H1 (cell line): ENCODE measurements at regions not wholly inside any gene's neighbourhood (a gene's known extent, or its start where the extent isn't known, plus 50 kb on each side); places are given as distances from the start of the nearest gene placed in this dataset.

Experiments
- CEBPB ChIP-seq: IDR thresholded peaks from 2 replicates; pipeline ENCODE4 v1.6.1; 2012; ENCODE audit warnings: low read depth, low read length
- CTCF ChIP-seq, 3 experiments: IDR thresholded peaks; 1 replicate in 2 of 3; 2 replicates in 1 of 3; pipeline versions ENCODE4 v1.5.1 to v1.6.1; 2011; ENCODE audit warnings: low read length in 3 of 3, mild to moderate bottlenecking in 3 of 3, inconsistent platforms in 2 of 3, low read depth in 1 of 3, moderate library complexity in 1 of 3; ENCODE audit not compliant: insufficient read depth in 1 of 3; ENCODE audit errors: control extremely low read depth in 1 of 3
- HDAC2 ChIP-seq, 2 experiments: fragments of 300-600 bp in 1 of 2; sonication (generic) in 1 of 2; IDR thresholded peaks; 2 replicates each; pipeline ENCODE4 v1.6.1; 2011 to 2012; ENCODE audit warnings: low read depth in 2 of 2, low read length in 2 of 2, mild to moderate bottlenecking in 2 of 2, moderate library complexity in 2 of 2, borderline replicate concordance in 1 of 2, inconsistent platforms in 1 of 2
- HDAC6 ChIP-seq: IDR thresholded peaks from one replicate; pipeline ENCODE4 v1.7.1; 2012; ENCODE audit warnings: low read depth, mild to moderate bottlenecking, inconsistent platforms, low read length, moderate library complexity
- JUN ChIP-seq: IDR thresholded peaks from 2 replicates; pipeline ENCODE4 v1.6.1; 2011; ENCODE audit warnings: low read depth, mild to moderate bottlenecking, improper control_type of control experiment, low read length
- NANOG ChIP-seq: IDR thresholded peaks from 2 replicates; pipeline ENCODE4 v1.6.1; 2011; ENCODE audit warnings: low read length, low read depth, mild to moderate bottlenecking, inconsistent platforms; ENCODE audit not compliant: insufficient read depth, poor library complexity, severe bottlenecking
- POU5F1 ChIP-seq: IDR thresholded peaks from 2 replicates; pipeline ENCODE4 v1.6.1; 2011; ENCODE audit warnings: low read depth, mild to moderate bottlenecking, low read length, moderate library complexity
- RBBP5 ChIP-seq: IDR thresholded peaks from 2 replicates; pipeline ENCODE4 v1.7.1; 2012; ENCODE audit warnings: low read depth, mild to moderate bottlenecking, inconsistent platforms, low read length, moderate library complexity, borderline replicate concordance
- SIN3A ChIP-seq, 2 experiments: IDR thresholded peaks in 1 of 2; conservative IDR thresholded peaks in 1 of 2; 2 replicates each; pipeline ENCODE4 v1.6.1; 2011 to 2012; ENCODE audit warnings: low read length in 2 of 2, improper control_type of control experiment in 1 of 2, low read depth in 1 of 2, mild to moderate bottlenecking in 1 of 2
- SP1 ChIP-seq: IDR thresholded peaks from 2 replicates; pipeline ENCODE4 v1.6.1; 2011; ENCODE audit warnings: low read depth, low read length

GRCh38 chr1:185567440-185567839, 166.8 kb upstream of the HMCN1 start:
- TF ChIP-seq JUN: no peak
- no peak for TF ChIP-seq POU5F1
- TF ChIP-seq SP1: no peak
- TF ChIP-seq CEBPB: no peak
- TF ChIP-seq RBBP5: no peak
- no peak for TF ChIP-seq SIN3A (conservative IDR thresholded peaks at IDR 0.05 in 1 of 2, IDR thresholded peaks at IDR 0.05 in 1 of 2; ENCODE audit: low read depth in 1 of 2, low read length in 2 of 2)
- no peak for TF ChIP-seq NANOG
- no peak for TF ChIP-seq CTCF (IDR thresholded peaks at IDR 0.05; ENCODE audit: control extremely low read depth in 1 of 3, insufficient read depth in 1 of 3, low read depth in 1 of 3, low read length in 3 of 3)
- no peak for TF ChIP-seq HDAC2 (IDR thresholded peaks at IDR 0.05; ENCODE audit: borderline replicate concordance in 1 of 2, low read depth in 2 of 2, low read length in 2 of 2)
- TF ChIP-seq HDAC6: no peak
